ENCODE measurements at regions not wholly inside any gene's neighbourhood (a gene's known extent, or its start where the extent isn't known, plus 50 kb on each side); places are given as distances from the start of the nearest gene placed in this dataset.

GRCh38 chr14:82710267-82710841, 1176.7 kb upstream of the SEL1L start:
- H3K4me3 ChIP-seq (ENCODE audit: low read depth, low read length): no peak overlapping the region
- TF ChIP-seq CTCF (IDR thresholded peaks at IDR 0.05; ENCODE audit: low read depth, low read length): peak; percentile 49

- no peak overlapping the region for H3K4me3 ChIP-seq (ENCODE audit: low read depth, low read length)
- TF ChIP-seq CTCF (IDR thresholded peaks at IDR 0.05; ENCODE audit: low read depth, low read length): no peak
Measured at GRCh38 chr14:82719617-82720016, 1186.0 kb upstream of the SEL1L start.

- no peak for TF ChIP-seq CTCF (IDR thresholded peaks at IDR 0.05; ENCODE audit: low read depth, low read length)
- no peak overlapping the region for H3K4me3 ChIP-seq (ENCODE audit: low read depth, low read length)
Measured at GRCh38 chr14:82720431-82720830, 1186.8 kb upstream of the SEL1L start.

GRCh38 chr14:82720946-82721345, 1187.3 kb upstream of the SEL1L start:
- no peak overlapping the region for H3K4me3 ChIP-seq (ENCODE audit: low read depth, low read length)
- no peak for TF ChIP-seq CTCF (IDR thresholded peaks at IDR 0.05; ENCODE audit: low read depth, low read length)

- TF ChIP-seq CTCF (IDR thresholded peaks at IDR 0.05; ENCODE audit: low read depth, low read length): no peak
- H3K4me3 ChIP-seq (ENCODE audit: low read depth, low read length): no peak overlapping the region
Measured at GRCh38 chr14:82724316-82724715, 1190.7 kb upstream of the SEL1L start.

GRCh38 chr14:82725213-82725612, 1191.6 kb upstream of the SEL1L start:
- no peak overlapping the region for H3K4me3 ChIP-seq (ENCODE audit: low read depth, low read length)
- TF ChIP-seq CTCF (IDR thresholded peaks at IDR 0.05; ENCODE audit: low read depth, low read length): no peak

GRCh38 chr14:82731526-82731925, 1197.9 kb upstream of the SEL1L start:
- H3K4me3 ChIP-seq (ENCODE audit: low read depth, low read length): no peak overlapping the region
- no peak for TF ChIP-seq CTCF (IDR thresholded peaks at IDR 0.05; ENCODE audit: low read depth, low read length)

All from WI38 (cell line).